ENCODE measurements at regions not wholly inside any gene's neighbourhood (a gene's known extent, or its start where the extent isn't known, plus 50 kb on each side); places are given as distances from the start of the nearest gene placed in this dataset.
"Not testable (repeated sequence)": the region's sequence is repeated elsewhere in the genome, so short reads cannot be mapped to it uniquely, and the experiment has no call there.

- DNase-seq = no peak
These were observed 273.8 kb downstream of the RPS6KC1 start for GRCh38 chr1:213324859-213325258.

DNA sequence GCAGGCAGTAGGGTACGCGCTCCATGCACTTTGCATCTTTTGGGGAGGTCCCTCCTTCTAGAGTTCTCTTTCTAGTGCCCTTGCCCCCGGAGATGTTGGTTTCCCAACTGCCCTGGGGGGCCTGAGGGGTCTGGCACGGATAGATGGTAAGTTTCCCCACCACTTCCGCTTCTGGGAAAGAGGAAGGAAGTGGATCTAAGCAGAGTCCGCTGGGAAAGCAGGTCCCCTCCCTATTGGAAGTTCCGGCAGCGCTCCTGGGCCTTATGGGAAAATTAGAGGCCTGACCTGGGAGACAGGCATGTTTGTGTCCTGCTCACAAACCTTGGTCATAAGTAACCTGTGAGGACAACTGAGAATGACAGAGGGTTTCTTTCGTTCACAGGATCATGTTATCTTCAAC, 274.4 kb downstream of the RPS6KC1 start:
- no peak for DNase-seq

DNA sequence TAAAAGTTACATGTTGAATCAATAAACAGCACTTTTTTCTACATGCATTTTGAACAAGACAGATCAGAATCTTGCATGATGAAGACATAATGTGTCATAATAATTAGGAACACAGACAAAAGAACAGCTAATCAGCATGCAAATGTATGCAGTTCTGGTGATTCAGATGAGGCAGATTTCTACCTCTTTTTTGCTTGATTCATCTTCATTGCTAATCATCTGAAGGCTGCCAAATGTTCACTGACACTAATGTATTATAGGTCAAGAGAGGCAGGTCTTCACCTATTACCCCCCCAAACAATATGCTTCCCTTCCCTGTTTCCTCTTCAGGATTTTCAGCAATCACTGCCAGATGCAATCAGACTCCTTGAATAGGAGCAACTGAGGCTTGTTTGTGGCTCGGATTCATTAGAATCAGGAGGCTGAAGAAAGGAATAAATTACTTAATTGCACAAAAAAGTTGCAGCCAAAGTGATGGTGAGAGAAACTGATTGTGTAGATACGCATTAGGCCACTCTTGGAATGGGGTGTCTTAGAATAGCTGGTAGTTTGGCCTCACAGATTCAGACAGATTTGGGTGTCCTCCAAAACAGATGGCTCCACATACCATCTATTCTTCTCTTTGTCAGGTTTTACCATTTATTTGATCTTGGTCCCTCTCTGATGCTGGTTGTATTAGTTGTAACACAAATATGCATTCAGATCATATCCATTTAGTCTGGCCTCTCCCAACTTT, 275.4 kb downstream of the RPS6KC1 start:
- DNase-seq = no peak

DNA sequence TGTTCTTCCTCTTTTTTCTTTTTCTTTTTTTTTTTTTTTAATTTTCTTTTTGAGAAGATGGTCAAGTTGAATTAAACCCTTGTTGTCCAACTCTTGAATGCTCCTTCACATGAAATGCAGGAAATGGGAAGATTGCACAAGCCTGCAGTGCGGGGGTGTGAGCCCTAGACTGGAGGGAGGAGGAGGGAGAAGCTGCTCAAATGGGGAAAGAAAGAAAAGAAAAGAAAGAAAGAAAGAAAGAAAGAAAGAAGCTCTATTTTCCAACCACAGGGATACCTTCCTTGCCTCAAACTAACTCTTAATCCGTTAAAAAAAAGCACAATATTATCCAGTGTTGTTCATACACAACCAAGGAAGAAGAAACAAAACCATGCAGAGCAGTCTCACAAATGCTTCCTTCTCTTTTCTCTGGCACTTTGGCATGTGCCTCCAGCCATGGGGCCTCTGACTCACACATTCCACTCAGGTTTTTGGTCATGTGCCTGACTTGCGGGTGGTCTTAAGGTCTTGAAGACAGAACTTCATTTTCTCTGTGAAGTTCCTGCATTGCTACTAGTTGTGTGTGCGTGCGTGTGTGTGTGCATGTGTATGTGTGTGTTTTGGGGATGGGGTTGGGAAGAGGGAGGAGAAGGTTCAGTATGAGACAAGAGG, 276.1 kb downstream of the RPS6KC1 start:
- no peak for DNase-seq

DNA sequence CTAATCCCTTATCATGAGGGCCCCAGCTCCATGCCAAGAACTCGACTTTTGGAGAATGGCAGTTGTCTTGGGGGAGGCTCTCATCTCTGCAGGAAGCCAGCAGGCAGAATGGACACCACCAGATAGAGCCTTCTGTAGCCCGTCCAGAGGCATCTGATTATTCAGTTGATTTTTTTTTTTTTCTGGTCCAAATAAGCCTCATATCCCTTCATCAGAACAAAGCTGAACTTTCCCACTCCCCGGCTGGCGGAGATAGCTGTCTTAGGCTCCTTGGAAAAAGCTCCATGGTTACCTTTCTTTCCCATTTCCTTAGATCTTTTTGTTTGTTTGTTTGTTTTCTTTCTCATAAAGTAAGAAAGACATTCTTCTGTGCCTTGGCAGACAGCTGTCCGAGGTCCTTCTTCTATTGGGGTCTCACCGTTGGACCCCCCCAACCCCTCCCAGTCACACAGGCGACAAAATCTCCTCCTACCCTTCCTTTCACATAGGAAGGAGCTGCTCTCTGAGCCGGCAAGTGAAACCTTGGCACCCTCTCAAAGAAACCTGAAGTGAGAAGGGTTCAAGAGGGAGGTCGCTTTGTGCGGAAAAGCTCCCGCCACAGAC, 278.5 kb downstream of the RPS6KC1 start:
- no peak for DNase-seq

GRCh38 chr1:213330281-213330680, 279.2 kb downstream of the RPS6KC1 start:
- no peak for DNase-seq

DNA sequence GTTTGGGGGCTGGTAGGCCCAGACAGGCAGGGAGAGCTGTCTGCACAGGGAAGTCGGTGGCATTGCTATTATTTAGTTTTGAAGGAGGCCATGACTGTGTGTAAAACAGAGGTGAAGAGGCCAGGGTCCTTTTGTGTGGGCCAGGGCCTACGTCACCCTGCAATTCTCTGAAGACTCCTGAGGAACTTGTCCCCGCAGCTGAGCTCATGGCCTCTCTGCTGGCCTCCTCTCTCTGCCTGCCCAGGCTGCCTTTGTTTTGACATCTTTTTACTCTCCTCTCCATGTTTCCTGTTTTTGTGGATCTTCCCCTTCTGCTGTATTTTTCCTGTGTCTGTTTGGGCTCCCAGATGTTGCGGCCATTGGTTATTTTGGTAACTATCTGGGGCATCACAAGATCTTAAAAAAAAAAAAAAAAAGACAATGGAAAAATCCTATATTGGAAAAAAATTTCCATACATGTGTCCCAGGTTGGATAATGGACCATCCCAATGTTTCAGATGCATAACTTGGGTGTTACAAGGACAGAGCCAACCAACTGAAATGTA, 280.7 kb downstream of the RPS6KC1 start:
- DNase-seq = no peak

- DNase-seq = no peak
These were observed 281.4 kb downstream of the RPS6KC1 start for GRCh38 chr1:213332491-213332890.

DNA sequence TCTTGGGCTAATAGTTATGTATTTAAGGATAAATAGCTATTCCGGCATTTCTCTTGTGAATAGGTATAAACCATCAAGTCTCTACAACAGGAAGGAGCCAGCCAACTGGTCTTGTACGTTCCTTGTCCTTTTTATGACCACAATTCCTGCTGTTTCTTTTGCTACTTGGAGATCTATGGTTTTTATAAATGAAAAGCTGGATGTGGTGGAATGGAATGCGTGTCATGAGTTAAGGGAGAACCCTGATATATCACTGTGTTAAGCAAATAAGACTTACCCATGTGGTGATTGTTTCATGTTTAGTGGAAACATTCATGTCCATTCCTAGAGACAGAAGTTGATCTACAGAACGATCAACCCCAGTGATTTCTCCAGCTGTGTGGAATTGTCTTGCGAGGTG, 282.1 kb downstream of the RPS6KC1 start:
- DNase-seq = no peak

- peak; percentile 0 to 92 (median 49) for DNase-seq
These were observed 284.0 kb downstream of the RPS6KC1 start for GRCh38 chr1:213335084-213335483.

DNA sequence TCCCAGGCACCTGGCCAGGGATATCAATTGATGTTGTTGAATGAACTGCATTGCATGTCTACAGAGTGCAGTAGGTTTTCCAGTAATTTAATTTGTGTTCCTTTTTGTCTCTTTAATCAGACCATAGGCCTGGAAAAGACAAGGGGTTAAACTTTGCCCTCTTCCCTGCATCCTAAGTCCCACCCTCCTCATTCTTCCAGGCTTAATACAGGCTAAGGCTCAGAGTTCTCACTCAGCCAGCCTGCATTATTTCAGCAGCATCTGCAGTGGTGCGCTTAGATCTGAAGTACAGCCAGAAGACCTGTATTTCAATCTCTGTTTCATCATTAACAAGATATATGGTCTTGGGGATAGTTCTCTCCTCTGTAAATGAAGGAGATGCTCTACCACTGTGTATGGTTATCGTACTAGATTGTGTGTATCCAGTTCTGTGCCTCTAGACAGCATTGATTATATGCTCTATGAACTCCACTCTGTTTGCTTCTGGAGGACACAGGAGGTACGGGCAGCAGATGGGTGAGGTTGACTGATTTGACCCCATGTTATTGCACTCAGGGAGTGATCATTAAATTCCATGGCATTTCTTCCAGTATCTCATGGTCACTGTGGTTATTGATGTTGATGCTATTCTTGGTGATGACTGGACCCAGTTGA, 286.1 kb downstream of the RPS6KC1 start:
- DNase-seq = no peak

GRCh38 chr1:213340593-213340992, 289.6 kb downstream of the RPS6KC1 start:
- DNase-seq = peak in 2 of 3 experiments; percentile 39 to 75

GRCh38 chr1:213345621-213346020, 294.6 kb downstream of the RPS6KC1 start:
- no peak for DNase-seq

DNA sequence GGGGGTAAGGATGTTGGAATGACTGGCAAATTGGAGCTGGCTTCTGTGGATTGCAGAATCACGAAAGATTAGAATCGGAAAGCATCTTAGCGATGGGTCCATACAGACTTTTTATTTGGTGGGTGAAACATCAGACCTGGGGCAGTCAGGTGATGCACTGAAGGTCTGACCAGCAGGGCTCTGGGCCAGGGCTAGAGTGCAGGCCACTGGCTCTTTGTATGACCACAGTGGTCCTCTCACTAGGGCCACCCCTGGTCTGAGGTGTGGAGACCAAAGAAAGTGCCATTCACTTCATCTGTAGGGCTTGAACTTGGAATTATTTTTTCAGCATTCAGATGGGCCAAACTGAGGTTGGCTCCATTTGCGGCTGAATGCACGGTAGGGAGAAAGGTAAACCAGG, 306.4 kb downstream of the RPS6KC1 start:
- DNase-seq = no peak

GRCh38 chr1:213358368-213358767, 307.3 kb downstream of the RPS6KC1 start:
- DNase-seq = not testable (repeated sequence)

- no peak for DNase-seq
These were observed 311.6 kb downstream of the RPS6KC1 start for GRCh38 chr1:213362598-213362997.

DNA sequence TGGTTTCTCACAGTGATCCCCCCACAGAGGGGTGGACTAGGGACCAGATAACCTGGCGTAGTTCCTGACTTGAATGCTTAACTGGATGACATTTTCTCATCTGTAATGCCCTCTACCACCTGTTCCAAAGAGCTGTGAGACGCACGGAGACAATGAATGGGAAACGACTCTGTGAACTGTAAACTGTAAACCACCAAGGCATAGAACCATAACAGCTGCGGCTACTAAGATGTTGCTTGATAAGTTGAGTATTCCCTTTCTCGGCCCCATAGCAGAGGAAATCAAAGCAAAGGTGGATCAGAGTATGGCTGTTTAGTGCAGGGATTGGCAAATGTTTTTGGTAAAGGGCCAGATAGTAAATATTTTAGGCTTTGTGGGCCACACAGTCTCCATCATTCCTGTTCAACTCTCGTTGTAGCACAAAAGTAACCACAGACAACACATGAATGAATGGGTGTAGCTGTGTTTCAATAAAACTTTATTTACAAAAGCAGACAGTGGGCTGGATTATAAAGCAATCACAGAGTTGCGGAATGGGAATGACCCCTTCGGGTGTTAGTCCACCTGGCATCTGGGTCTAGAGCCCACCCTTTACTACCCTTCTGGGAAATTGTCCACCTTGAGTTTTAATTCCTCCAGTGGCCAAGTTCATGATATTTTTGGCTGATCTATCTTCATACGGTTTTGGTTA, 315.2 kb downstream of the RPS6KC1 start:
- no peak for DNase-seq

DNA sequence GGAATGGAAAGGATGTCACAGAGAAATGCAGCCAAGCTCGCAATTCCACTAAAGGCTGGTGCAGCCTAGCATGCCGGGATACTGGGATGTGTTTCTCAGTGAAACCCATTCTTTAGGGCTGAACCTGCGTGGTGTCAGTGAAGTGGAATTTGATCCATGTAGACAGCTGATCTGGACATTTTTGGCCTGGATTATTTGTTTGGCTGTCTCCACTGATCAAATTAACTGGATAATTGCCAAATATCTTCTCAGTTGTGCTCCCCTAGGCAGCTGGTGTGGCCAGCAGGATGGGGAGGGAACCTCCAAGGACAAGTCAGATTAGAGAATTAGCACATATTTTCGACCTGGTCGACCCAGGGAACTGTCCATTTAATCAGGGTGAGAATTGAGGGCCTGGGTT, 318.4 kb downstream of the RPS6KC1 start:
- DNase-seq = no peak

GRCh38 chr1:213370523-213370922, 319.5 kb downstream of the RPS6KC1 start:
- DNase-seq = no peak

DNA sequence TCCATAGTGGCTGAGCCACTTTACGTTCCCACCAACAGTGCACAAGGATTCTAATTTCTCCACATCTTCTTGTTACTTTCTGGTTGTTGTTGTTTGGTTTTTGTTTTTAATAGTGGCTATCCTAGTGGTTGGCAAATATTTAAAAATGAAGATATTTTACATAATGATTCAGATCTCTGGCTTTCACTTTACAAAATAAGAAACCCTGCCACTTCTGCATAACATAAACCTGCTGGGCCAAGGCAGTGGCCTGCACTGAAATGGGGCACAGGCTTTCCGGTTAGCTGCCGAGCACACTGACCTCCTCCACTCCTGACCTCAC, 320.4 kb downstream of the RPS6KC1 start:
- DNase-seq = no peak

- DNase-seq = peak in 2 of 3 experiments; percentile 35 to 63
These were observed 321.0 kb downstream of the RPS6KC1 start for GRCh38 chr1:213371847-213372619.

- DNase-seq = peak; percentile 66 to 80 (median 71)
These were observed 323.3 kb downstream of the RPS6KC1 start for GRCh38 chr1:213374369-213374768.
